Liver (tissue), 3 donors: ENCODE measurements at regions not wholly inside any gene's neighbourhood (a gene's known extent, or its start where the extent isn't known, plus 50 kb on each side); places are given as distances from the start of the nearest gene placed in this dataset.

ENCODE experiments used
- CTCF ChIP-seq: fragments of 150-350 bp; IDR thresholded peaks from 2 replicates; pipeline ENCODE4 v1.5.1; 2017; ENCODE audit warnings: improper control_type of control experiment, low read depth, low read length; ENCODE audit not compliant: missing input control
- MAX ChIP-seq: IDR thresholded peaks from 2 replicates; pipeline ENCODE4 v1.6.1; 2016; ENCODE audit warnings: antibody characterized with exemption
- RAD21 ChIP-seq, 2 donors: IDR thresholded peaks; 2 replicates each; pipeline ENCODE4 v1.6.1; 2016; ENCODE audit warnings: antibody characterized with exemption in 2 of 2, mild to moderate bottlenecking in 2 of 2
- TAF1 ChIP-seq: conservative IDR thresholded peaks from 2 replicates; pipeline ENCODE4 v1.6.1; 2016; ENCODE audit warnings: antibody characterized with exemption, mild to moderate bottlenecking
- YY1 ChIP-seq: IDR thresholded peaks from 2 replicates; pipeline ENCODE4 v1.6.1; 2016; ENCODE audit warnings: antibody characterized with exemption, mild to moderate bottlenecking
- donor health status: healthy.
- donor health status: healthy.

- TF ChIP-seq YY1, result no peak
- TF ChIP-seq TAF1, result no peak
- no peak for TF ChIP-seq MAX
- no peak for TF ChIP-seq CTCF
- no peak for TF ChIP-seq RAD21 (IDR thresholded peaks at IDR 0.05)
Observed at GRCh38 chr4:15164571-15164970, 162.3 kb downstream of the CPEB2 start.
